Stimulated activated CD8-positive, alpha-beta memory T cell treated with anti-CD3 and anti-CD28 coated beads, Interleukin-12 subunit alpha, Interleukin-12 subunit beta, amount 100 ng/mL, for 24 hours (primary cell): ENCODE measurements at regions not wholly inside any gene's neighbourhood (a gene's known extent, or its start where the extent isn't known, plus 50 kb on each side); places are given as distances from the start of the nearest gene placed in this dataset.
"Not testable (repeated sequence)": the region's sequence is repeated elsewhere in the genome, so short reads cannot be mapped to it uniquely, and the experiment has no call there.

Experiments
- DNase-seq: peaks from one replicate; pipeline ENCODE4 v3.0.0-alpha.2; 2020; ENCODE audit errors: extremely low read depth

DNA sequence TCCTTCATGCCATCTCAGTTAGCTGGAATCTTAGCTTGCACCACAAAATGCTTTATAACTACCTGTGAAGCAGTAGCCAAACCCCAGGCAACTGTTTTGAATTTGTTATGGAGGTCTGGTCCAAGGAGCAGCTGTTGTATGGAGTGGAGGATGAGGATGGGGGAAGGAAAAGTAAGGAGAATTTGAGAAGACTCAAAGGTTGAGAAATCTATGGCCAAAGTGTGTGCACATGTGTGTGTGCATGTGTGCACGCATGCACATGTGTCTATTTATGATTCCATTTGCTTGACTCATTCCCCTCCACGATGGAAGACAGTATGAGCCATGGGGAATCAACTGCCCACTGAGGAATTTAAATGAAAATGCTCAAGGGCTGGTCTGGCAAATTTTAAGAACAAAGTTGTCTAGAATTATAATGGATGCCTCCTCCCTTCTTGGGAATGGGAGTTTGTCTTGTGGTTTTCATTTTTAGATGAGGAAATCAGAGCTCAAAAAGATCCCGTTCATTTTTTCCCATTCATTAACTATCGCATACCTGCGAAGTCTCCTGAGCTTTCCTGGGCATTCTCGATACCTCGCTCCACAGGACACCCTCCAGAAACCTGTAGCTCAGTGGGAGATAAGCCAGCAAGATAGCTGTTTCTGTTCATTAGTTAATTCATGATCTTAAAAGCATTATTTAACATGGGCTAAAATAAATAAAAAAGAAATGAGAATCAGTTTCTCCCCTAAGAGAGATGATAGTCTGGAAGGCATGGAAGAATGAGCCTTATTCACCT lies 152.3 kb upstream of the NEDD9 start:
- DNase-seq, result no peak

DNA sequence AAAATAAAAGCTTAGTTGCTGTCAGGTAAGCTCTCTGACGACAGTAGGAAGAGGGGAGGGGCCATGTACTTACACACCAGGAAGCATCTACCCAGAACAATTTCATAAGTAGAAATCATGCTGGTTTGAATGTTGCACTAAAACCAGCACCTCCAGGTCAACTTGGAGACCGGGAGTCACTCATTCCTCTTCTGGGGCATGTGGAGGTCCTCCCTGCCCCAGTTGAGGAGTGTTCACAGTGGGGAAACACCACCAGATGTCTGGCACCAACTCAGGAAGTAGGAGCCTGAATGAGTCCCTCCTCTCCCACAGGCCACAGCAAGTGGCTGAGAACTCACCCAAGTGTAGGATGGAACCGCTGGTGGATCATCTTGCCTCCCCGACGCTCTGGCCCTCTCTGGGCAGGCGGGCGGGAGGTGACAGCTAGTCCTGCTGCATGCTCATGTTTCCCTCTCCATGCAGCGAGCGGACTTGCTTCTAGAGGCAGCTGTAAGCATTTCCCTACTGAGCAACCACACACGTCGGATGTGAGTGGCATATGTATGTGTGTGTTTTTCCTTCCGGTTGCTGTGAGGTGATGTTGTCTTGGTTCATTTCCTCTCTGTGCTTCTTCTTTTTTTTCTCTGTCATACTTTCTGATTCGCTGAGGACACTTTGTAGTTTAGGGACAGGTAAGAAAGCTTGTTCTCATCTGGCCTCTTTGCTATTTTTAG lies 149.5 kb upstream of the NEDD9 start:
- peak; percentile 3 for DNase-seq

DNA sequence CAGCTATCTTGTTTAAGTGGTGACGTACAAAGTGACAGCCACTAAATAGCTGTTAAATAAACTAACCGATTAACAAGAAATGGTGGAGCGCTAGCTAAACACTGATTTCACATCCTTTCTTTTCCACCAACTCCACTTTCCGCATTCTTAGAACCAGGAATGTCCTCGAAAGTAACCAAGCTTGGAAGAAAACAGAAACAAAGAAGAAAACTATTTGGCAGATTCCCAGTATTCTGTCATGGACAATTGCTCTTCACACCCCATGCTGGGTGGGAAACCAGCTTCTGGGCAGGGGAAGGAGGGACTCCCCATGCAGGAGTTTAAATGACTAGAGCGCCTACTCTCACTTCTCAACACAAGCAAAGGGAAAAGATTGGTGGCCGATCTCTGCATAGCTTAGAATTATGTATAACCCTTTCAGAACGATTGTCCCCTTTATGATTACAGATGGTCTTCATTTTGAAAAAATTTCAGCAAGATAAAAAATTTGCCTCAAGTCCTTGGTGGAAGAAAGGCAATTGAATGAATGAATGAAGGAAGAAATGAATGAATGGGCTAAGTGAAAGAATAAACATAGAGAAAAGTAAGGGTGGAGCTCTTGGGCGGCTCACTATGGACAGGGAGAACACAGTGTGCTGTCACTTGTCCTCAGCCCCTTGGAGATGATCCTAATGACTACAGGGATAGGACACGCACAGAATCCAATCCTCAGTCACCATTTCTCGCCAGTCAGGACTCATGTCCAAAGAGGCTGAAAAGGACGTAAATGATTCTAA lies 148.7 kb upstream of the NEDD9 start:
- DNase-seq, result no peak

DNA sequence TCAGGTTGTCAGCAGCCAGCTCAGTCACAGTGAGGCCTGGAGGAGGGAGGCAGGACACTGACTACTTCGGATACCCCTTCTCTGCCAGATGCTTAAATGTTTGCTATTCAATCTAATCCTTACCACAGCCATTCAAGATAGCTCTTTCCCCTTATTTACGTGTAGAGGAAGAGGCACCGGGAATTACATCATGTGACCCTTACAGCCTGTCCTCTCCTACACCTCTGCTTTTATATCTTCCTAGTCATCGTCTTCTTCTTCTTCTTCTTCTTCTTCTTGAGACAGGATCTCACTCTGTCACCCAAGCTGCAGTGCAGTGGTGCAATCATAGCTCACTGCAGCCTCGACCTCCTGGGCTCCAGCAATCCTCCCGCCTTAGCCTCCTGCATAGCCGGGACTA lies 148.1 kb upstream of the NEDD9 start:
- no peak for DNase-seq

DNA sequence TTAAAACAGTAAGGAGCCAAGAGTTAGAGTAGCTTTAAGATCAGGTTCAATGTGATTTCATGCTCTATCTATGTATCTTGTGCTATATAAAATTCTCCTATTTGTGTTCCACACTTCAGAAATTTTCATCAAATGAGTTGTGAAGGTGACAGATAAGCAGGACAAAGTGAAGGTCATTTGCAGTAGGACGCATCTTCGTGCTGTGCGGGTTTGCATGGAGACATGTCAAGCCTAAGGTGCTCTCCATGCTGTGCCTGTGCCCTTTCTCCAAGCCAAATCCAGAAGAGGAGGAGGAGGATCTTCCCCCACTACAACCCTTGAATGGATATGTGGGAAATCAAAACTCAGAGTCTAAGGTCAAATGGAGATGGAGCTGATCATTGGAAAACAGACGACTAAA lies 147.3 kb upstream of the NEDD9 start:
- DNase-seq, result no peak

DNA sequence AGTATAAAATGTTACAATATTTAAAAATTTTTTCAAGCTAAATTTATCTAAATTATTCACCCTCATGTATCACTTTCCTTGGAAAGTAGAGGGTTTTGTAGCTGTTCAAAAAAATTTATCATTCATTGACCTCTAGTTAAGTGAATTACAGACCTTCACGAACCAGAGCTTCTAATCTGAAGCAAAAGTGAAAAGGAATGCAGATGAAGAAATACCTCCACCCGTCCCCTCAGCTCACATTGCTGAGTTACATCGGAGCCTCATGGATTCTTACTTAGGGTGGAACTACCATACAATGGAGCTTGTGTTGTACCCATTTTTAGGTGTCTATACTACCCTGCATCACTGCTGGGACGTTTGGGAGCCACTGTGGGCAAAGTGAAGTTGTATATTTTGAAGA lies 146.2 kb upstream of the NEDD9 start:
- DNase-seq, result no peak

DNA sequence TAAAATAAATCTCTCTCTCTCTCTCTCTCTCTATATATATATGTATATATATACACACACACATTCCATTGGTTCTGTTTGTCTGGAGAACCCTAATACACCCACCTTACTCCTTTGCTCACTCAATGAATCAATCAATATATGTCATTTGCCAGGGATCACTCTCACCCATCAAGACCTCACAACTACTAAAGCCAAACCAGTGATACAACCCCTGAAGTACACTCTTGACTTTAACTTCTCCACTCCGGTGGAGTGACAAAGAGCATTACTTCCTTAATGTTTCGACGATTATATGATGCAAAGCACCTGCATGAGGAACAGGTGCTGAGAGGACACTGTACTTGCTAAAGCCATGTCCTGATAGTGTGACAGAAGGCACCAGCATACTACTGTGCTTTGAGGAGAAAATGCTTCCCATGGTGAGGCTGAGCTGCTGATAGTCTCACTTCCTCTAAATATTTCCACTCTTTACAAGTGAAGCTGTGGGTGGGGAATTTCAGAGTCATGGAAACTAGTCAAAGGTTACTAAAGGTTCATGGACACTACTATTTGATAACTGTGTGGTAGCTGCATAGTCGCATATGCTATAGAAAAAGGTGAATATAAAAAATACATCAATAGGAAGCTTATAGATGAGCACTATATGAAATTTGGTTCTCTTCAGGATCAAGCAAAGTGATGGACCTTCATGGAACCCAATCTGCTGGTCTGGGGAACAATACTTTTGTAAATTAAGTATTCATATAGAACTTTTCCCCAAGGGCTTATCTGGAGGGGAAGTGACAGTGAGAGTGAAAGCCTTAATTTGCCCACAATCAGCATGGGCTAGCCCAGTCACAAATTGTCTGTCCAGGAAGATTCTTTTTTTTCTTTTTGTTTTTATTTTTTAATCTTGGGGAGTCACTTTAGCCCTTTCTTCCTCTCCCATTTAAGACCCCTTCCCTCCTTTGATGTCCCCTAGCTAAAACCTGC lies 141.9 kb upstream of the NEDD9 start:
- DNase-seq, result no peak

DNA sequence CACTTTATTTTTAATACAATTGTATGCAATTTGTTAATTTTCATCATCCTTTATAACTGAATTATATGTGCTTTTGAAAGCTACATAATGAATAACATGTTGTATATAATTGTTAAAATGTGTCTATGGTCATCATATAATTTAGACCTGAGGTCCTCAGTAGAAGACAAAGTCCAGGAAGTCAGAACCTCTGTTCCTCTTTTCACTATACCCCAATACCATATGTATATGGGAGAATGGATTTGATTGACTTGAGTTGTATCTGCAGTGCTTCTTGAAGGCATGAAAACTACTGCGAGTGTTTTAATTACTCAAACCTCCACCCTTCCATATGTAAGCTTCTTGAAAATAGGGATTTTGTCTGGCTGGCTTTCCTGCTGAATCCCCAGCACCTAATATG lies 140.7 kb upstream of the NEDD9 start:
- no peak for DNase-seq

DNA sequence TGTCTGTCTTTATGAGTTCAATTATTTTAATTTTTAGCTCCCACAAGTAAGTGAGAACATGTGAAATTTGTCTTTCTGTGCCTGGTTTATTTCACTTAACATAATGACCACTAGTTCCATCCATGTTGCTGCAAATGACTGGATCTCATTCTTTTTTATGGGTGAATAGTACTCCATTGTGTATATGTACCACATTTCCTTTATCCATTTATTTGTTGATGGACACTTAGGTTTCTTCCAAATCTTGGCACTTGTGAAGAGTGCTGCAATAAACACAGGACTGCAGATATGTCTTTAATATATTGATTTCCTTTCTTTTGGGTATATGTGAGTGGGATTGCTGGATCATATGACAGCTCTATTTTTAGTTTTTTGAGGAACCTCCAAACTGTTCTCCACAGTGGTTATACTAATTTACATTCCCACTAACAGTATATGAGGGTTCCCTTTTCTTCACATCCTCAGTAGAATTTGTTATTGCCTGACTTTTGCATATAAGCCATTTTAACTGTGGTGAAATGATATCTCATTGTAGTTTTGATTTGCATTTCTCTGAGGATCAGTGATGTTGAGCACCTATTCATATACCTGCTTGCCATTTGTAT lies 139.8 kb upstream of the NEDD9 start:
- DNase-seq, result not testable (repeated sequence)

DNA sequence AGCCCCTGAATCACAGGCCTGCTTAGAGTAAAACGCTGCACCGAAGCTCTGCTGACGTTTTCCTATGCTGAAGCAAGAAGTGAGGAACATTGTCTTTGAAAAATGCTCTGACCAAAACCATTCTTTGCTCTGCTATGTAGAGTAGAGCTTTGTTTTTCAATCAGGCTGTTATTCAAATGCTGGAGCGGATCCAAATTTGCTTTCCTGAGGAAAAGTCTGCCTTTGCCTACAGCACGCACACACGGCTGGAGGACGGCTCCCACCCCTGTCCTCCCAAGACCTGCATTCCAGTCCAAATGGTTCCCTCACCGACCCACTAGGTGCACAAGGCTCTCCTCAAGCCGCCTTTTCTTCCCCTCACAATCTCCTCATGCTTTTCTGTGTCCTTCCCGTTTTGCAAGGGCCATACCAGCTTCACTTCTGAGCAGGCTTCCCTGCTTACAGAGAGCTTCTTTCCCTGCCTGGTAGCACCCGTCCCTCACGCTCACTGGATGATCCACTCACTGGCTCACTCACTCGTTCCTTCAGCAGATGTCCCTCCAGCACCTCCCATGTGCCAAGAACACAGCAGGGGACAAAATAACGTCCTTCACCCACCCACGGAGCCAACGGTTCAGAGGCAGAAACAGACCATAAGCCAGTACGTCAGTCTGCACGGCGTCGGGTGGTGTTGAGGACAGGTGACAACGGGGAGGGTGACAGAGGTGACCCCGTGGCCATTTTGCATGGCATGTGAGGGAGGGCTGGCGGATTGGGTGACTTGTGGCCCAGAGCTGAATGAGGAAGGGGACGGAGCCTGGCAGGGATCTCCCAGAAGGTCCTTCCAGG lies 137.9 kb upstream of the NEDD9 start:
- DNase-seq, result no peak

DNA sequence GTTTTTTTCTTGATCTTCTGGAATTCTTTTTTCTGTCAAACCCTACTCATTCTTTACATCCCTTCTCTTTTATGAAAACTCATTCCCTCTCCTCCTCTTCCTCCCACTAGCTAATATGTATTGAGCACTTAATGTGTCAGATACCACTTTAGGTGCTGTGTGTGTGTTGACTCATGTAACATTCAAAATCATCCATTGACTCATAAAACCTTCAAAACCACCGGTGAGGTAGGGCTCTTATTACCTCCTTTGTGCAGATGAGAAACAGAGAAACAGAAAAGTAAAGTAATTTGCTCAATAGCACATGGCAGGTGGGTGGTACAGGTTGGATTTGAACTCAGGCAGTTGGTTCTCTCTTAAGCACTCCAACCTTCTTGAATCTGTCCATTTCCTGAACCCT lies 136.3 kb upstream of the NEDD9 start:
- DNase-seq, result no peak

DNA sequence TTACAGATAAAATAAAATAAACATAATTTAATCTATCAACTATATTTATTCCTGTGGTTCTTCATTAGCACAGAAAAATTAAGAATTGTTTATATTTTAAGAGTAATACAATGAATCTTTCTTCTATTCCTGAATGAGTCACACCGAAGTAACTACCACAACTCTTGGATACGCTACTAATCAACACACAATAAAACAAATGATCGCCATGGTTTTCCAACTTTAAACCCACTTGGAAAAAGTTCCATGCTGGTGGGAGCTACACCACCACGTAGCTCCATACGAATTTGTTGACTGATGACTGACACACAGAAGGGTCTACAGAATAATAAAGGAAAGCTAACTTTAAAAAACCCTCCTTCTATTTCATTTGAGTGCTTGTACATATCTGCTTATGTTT lies 135.8 kb upstream of the NEDD9 start:
- no peak for DNase-seq

DNA sequence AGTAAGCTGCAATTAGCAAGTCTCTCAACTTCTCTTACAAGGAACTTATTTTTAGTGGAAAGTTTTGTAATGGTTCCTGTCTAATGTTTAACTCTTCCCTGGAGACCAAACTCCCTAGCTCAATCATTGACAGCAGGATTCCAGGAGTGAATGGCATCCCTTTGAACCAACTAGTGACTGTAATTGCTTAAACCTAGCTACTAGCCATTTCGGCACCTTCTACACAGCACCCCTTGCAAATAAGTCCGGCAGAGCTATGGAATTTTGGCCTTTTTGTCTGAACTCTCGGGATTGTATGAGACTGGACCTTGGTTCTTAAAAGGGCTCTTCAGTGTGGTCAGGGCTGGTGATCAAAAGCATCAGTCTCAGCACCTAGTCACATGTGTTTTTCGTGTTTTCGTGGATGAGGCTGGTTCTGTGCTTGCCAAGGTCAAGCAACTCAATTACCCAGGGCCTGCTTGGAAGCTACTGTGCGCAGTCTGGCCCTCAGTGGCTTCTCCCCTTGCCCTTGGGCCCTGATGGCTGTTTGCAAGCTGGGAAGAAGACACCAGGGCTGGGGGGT lies 135.3 kb upstream of the NEDD9 start:
- no peak for DNase-seq

DNA sequence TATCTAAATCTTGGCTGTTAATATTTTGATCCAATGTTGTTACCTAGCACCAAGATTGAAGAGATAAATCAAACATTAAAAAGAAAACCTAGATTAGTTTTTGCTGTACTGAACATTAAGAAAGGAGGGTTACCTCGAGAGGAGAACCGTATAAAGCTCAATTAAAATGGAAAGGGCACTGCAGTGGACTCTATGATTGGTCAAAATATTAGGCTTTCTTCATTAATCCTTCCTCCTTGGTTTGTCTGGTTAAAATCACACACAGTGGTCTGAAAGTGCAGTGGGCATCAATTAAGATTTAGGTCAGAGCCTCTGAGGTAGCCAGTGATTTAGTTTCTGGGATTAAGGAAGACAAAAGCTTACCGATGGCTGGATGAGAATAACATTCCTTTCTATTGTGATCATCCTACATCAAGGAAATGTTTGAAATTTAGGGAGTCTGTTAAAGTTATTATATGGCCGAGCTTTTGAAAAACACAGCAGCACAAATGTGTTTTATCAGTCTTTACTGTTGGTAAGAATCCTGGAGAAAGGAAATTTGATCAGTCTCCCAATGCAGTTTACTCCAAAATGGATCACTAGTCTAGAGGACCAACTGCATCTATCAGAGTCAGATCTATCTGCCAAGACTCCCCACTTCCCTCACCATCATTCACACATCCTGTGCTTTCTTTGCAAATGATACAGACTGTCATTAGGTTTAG lies 134.6 kb upstream of the NEDD9 start:
- no peak for DNase-seq

DNA sequence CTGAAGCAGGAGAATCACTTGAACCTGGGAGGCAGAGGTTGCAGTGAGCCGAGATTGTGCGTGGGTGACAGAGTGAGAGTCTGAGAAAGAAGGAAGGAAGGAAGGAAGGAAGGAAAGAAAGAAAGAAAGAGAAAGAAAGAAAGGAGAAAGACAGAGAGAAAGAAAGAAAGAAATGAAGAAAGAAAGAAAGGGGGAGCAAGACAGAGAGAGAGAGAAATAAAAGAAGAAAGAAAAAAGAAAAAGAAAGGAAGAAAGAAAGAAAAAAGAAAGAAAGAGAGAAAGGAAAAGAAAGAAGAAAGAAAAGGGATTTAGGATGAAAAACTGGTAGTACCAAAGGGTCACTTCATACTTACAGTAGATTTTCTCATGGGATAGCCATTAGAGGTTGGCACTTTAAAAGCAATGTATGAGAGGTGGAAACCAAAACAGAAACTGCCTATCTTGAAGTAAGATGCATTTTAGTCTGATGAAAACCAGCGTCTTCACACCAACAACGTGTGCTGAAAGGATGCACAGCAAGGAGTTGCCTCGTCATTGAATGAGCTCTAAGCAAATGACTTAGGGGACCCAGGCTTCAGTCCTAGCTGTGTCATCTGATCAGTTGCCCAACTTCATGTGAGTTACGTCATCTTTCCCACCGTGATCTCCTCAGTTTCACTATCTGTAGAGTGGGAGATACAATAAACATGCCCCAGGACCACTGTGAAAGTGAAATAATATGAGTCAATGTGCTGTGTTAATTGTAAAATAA lies 133.9 kb upstream of the NEDD9 start:
- no peak for DNase-seq

DNA sequence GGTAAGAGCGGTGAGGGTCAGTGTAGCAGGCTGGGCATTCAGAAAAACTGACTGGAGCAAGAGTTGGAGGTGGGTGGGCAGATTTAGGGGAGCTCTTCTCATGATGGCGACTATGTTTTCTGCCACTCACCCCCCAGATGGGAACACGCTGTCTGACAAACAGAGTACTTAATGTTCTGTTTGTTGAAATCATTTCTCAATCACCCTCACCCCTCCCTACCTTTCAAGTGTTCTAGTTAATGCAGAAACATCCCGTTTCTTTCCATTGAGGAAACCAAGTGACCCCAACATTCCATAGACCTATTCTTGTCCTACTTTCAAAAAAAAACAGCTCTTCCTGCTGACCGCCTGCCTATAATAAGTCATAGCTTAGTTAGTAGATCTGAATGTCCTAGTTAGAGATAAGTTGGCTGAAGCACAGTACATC lies 132.5 kb upstream of the NEDD9 start:
- DNase-seq, result no peak

DNA sequence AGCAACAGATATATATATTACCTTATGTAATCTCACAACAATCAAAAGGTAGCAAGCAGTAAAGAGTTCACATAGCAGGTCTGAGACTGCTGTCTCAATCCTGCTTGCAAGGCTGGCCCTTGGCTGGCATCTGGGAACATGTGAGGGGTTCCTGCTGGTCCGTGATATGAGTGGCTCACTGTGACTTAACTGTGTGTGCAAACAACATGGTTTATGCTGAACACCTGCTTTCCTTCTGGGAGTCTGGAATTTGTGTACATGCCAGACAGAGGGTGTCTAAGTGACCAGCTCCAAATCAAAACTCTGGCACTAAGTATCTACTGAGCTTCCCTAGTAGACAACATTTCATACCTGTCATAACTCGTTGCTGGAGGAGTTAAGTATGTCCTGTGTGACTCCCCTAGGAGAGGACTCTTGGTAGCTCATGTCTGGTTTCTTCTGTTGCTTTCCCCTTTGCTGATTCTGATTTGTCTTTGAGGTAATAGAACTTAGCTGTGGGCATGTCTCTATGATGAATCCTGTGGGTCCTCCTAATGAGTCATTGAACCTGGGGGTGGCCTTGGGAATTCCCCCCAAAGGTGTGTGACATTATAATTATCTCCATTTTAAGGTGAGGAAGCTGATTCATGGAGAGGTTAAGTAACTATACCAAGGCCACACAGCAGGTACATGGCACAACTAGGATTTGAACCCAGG lies 131.6 kb upstream of the NEDD9 start:
- DNase-seq, result peak; percentile 20

DNA sequence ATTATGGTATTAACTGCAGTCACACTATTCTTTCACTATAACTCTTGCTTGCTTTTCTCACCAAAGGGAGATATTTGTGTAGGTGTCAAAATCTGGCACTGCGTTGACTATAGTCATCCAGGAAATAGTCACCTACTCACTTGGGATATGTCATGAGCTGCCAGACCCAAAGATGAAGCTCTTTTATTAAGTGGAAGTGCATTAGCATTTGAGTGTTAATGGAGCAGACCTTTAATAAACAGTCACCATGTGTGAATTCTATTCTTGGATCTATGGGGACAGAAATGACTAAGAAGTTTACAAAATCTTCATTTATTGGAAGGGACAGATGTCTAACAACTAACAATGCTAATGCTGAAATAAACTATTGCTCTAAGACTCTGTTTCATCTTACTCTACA lies 130.1 kb upstream of the NEDD9 start:
- DNase-seq, result no peak
